SKM-1 treated with dmso at 0.1 percent for 144 hours (cell line): ENCODE measurements at regions not wholly inside any gene's neighbourhood (a gene's known extent, or its start where the extent isn't known, plus 50 kb on each side); places are given as distances from the start of the nearest gene placed in this dataset.
A peak's percentile ranks its signal among the peaks of the same experiment; 100 is the strongest.

Experiments
- DNase-seq: peaks from one replicate; lab custom pipeline; 2025; ENCODE audit not compliant: unreplicated experiment; lab: John Stamatoyannopoulos, UW

DNA sequence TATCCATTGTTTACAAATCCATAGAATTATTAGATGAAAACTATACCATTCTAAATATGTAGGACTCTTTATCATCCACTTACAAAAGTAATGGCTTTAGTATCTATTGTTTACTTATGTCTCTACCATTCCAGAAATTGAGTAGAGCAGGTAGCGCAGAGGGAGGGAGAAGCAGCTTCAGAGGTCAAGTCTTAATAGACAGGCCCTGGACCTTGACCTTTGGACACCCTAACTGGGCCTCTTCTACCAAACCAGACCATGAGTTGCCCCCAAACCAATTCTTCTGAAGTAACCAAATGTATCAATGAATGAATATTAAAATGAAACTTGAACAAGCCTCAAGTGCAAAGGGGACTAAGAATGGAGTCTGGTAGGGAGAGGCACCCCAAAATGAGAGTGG lies 124.9 kb upstream of the ANKRD55 start:
- DNase-seq: no peak

DNA sequence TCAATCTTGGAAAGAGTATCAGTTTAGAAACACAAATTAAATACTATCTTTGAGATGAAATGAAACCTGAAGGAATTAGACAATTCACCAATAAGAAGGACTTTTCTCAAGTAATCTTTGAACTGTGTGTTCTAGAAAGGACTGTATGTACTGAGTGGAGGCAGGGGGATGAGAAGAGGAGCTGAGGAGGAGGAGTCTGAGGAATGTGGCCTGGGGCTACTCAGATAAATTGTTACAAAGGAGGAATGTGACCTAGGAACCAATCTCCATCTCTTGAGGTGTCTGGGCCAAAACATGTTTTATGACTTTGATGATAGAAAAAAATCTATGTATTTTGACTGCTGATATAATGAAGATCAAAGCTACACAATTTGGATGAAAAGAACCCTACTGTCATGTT lies 124.3 kb upstream of the ANKRD55 start:
- DNase-seq: no peak

DNA sequence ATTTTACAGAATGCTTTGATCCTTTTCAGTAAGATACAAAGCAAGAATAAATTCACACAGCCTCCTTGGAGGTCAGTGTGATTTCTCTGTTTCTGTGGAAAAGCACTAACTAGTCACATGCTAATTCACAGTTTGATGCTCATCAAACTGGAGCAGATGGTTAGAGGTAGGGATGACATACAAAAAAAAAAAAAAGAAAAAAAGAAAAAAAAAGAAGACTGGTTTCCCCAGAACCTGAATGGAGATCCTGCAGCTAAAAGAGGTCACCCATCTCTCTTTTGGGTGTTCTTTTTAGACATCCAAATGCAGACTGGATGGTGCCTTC lies 123.7 kb upstream of the ANKRD55 start:
- no peak for DNase-seq

DNA sequence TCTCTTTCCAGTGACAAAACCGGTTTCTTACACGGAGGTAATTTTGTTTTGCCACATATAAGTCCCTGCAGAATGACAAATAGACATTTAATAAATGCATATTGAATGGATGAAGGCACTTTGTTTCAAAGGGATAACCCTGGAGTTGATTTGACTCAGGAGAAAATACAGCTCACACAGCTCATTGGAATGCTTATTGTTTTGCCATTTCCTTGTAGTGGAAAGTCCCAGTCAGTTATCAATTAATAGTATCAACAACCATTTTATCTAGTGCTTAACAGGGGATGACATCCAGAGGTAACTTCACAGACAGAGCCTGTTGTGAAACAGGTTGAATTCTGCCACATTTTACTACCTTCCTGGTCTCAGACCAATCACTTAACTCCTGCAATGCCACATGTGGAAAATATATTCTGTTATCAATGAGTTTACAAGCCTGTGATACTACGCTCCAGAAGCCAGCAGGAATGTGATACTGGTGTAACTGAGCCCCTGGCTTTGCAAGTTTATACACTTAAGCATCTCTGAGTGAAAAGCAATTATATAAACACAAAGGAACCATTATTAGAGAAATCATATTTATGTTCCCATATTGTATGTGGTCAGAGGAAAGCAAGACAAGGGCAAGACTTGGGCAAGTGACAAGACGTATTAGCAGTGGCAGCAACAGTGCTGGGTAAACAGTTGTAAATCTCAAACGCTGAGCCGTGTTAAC lies 123.1 kb upstream of the ANKRD55 start:
- no peak for DNase-seq

DNA sequence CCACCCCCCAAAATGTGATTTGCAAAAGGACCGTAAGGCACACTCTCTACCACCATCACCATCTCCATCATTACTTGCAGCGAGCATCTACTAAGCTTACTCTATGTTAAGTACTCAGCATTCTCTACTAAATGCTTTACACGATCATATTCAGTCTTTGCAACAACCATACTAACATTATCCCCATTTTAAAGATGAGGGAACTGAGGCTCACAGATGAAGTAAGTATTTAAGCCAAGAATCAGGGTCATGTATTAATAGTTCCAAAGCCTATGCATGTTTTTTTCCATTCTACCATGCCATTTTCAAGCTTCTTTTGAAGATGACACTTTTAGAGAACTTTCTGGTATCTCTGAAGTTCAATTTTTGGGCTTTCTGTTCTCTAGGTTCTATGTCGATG lies 121.7 kb upstream of the ANKRD55 start:
- DNase-seq: no peak

DNA sequence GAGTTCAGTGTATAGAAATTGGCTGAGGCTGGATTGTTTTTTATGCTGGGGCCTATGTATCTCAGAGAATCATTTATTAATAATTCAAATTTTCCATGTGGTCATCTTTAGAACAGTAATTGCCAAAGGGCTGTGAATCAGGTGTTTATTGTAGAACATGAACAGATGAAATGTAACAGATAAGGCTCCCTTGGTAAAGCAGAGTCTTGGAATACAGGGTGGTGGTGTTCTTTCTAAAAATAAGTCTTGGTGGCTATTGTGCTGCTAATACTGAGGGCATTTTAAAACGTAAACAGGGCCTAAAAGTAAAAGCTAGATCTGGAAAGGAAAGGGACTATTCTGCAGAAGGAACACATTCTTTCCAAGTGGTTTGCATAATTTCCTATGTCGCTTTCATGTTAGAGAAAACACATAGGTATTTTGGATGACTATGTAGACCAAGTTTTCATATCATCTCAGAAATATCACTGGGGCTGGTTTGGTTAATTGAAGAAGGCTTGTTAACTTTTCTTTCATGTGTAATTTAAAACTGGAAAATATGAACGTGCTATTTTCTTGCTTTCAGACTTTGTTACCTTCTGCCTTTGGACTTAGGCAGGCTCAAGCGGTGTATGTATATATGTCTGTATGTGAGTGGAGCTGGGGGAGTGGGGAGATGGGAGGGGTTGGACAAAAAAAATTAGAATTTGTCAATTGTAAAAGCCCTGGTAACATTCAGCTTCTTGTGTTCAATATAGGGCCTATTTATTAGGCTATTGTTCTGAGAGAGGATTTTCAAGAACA lies 119.9 kb upstream of the ANKRD55 start:
- DNase-seq: no peak

DNA sequence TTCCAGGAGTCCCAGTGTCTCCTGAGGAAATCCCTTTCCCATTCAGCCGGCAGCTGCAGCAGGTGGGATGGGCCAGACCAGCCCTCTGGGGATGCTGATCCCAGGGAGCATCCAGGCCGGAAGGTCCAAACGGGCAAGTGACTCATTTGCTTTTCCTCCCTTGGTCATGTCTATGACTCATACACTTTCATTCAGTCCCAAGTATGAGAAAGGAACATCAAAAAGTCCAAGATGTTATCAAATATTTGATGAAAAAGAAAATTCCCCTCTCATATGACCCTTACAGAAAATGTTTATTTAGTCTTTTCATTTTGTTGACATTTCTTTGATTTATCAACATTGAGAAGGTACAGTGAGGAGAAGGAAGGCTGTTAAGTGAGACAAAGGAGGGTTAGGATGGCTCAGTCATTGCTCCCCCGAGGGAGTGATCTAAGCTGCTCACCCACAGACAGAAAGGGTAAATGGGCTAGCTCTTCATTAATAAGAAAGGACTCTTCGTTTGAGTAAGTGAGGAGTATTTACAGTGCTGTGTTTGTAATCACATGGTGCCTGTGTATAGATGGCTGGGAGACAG lies 117.6 kb upstream of the ANKRD55 start:
- no peak for DNase-seq

DNA sequence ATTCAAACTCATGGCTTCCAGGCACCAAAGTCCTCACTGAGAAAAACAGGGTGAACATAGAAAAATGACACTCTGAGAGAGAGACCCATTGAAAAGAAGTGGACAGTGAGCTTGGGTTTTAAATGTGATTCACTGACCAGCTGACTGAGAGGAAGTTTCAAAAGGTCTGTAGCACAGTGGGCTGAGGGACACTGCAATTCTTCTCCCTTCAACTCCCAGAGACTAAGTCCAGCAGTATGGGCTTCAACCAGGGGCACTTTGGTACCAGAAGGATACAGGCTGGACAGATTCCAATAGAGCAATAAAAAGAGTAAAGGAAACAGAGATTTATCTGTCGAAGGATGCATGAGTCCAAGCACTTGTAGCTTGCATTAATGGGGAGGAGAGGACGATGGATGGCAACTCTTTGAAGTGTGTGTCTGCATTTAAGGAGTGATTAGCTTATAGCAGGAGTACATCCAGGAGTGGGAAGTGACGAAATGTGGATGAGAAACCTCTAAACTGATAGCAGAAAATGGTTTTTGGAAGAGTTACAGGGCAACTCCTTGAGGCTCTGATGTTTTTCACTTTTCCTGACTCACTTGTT lies 117.0 kb upstream of the ANKRD55 start:
- no peak for DNase-seq

DNA sequence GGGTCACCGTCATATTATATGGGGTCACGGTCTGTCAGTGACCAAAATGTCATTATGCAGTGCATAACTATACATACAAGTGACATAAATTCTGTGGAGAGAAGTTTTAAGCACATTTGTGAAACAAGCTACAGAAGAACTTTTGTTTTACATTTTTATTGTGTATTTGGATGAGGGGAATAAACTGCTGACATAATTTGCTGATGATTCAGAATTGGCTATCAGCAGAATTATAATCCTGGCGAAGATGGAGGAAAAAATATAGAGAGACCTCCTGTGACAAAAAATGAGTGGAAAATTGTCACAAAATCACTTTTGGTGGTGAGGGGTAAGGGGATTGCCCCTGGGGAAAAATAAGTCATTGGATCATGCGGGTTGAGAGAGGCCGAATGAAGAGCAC lies 116.3 kb upstream of the ANKRD55 start:
- no peak for DNase-seq

DNA sequence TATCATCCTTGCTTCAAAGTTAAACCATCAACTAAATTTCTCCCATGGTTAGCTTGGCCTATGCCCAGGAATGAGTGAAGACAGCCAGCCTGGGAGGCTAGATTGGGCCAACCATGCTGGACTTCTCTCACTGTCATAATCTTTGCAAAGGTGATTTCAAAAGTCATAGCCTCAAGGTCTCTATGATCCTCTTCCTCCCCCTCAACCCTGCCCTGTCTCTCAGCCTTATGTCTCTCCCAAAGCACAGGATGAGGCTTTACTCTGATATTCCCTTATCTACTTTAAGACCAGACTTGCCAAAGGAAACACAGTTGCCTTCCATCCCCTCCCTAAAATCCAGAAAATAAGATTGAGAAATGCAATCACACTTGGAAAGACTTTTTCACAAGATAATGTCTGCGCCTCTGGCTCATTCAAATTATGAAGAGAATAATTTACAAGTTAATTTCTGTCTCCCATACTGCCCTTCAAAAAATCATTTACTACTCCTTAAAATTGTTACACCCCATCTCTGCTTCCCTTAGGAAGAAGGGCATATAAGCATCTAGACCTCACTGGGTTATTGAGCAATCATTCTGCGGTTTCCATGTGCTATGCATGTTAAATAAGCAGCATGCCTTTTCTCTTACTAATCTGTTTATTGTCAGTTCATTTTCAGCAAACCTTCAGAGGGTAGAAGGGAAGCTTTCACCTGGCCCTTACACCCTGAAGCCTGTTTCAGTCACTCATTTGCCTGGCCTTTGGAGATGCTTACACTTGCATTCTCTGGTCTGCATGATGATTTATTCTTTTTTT lies 113.8 kb upstream of the ANKRD55 start:
- peak; percentile 47 for DNase-seq

DNA sequence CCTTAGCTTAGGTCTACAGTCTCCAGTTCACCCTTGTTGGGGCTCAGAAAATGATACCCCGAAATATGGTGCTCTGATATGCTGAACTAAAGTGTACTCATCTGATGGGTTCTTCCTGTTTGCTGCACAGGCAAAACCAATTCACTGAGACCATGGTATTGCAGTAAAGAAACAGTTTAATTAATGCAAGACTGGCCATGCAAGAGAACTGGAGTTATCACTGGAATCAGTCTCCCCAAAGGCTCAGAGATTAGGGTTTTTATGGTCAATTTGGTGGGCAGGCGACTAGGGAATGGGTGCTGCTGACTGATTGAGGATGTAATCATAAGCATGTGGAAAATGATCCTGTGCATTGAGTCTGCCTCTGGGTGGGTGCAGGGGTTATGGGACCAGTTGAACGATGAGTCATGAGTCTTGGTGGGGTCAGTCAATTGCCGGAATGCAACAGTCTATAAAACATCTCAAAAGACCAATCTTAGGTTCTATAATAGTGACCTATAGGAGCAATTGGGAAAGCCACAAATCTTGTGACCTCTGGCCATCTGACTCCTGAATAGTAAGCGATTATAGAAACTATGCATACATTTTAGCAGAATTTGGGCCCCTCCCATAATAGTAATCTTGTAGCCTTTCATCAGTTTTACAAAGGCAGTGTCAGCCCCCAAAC lies 113.0 kb upstream of the ANKRD55 start:
- DNase-seq: no peak

DNA sequence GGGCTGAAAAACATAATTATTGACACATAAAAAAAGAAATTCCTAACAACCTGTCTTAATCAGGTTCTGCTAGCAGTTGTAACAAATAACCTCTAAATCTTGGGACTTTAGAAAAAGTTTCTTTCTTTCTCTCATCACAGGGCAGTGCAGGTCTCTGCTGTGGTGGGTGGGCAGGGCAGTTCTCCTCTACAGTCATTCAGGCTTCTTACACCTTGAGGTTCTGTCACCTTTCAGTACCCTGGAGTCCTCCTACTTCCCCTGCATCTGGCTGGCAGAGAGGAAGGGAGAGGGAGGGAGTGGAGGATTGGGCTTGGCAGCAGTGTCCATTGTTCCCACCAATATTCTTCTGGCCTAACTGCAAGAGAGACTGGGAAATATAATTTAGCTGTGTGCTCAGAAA lies 112.2 kb upstream of the ANKRD55 start:
- no peak for DNase-seq

DNA sequence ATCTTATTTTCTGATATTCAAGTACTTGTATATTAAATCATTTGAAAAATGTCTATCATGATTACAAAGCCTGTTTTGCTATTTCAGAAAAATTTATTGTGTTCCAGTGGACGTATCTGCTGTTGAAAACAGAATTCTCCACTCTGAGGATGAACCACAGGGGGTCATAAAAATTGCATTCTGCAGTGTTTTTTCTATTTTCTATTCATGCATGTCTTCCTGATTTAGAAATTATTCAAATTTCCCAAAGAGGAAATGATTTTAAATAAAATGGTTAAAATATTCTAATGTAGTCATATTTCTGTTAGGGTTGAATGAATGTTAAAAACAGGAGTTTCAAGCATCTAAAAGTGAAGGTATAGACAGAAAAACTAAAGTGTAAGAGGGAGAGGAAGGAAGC lies 111.5 kb upstream of the ANKRD55 start:
- DNase-seq: no peak

DNA sequence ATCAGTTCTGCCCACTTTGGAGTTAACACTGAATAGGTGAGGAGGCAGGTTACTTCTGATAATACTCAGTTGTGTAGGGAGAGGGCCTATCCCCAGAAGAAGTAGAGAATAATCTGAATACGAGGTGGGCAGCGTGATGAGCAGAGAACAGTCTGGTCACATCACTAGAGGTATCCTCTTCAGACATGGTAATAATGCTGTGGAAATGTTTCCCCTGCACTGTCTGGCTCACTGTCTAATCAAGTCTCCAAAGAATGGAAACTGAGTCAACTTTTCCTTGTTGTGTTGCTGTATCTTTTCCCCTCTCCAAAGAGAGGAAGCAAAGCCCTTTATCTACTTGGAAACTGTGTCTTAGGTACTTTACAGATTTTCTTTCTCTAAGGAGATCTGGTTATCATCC lies 110.9 kb upstream of the ANKRD55 start:
- no peak for DNase-seq

DNA sequence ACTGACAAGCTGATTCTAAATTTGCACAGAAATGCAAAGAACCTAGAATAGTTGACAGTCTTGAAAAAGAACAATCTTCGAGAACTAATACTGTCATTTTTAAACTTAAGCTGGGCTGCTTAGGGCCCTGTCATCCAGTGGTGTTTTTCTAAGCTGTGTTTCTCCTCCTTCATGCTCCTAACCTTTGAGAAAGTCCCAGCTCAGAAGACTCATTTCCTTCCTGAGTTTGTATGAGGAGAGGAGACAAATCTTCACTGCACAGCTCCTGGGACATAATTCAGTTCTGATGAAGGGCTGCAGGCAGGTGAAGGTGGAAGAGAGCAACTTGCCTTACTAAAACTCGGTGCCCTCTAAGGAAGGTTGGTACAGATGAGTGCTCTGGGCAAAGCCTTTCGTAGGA lies 109.5 kb upstream of the ANKRD55 start:
- no peak for DNase-seq

DNA sequence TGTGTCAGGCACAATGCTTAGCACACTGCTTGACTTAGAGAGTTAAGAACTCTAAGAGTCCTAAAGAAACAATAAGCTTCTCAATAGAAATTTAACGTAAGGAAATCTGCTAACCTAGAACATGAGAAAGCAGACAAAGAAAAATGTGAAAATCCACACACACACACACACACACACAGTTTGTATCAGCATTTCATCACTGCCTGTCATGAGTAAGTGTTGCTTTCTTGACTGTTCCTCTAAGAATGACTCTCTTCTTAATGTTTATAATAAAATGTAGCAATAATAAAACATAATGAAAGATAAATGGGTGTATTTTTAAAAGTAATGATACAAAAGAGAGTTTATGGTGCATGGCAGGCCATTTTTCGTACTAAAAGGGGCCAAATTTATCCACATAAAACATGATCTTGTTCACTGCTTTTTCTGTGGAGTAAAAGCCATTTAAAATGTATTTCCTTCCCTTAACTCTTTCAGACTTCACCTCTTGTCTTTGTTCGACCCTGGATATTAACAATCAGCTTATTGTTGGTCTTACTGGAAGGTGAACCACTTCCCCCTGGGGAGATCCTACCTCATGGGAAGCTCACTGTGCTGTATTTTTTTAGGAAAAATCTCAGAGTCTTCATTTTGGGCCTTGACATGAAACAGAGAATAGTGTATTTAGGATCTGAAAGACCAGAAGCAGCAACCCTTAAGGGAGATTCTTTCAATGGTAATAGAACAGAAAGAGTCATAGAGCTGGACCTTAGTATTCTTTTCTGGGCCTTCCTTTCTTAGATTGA lies 107.3 kb upstream of the ANKRD55 start:
- no peak for DNase-seq

DNA sequence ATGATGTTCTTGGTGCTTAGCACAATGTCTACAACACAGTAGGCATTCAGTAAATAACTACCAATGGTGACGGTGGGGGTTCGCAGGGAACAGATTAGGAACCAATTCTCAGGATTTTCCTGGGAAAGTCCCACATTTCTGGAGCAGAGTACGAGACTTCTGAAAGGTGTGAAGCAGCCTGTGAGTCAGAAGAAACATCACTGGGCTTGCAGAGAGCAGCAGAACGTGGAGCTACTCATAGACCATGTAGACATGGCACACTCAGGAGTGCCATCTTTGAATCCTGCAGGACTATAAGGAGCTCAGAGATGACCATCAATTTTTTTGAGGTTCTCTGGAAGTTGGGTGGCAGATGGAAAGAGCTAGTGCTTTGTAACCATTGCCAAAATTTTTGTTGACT lies 106.6 kb upstream of the ANKRD55 start:
- no peak for DNase-seq

DNA sequence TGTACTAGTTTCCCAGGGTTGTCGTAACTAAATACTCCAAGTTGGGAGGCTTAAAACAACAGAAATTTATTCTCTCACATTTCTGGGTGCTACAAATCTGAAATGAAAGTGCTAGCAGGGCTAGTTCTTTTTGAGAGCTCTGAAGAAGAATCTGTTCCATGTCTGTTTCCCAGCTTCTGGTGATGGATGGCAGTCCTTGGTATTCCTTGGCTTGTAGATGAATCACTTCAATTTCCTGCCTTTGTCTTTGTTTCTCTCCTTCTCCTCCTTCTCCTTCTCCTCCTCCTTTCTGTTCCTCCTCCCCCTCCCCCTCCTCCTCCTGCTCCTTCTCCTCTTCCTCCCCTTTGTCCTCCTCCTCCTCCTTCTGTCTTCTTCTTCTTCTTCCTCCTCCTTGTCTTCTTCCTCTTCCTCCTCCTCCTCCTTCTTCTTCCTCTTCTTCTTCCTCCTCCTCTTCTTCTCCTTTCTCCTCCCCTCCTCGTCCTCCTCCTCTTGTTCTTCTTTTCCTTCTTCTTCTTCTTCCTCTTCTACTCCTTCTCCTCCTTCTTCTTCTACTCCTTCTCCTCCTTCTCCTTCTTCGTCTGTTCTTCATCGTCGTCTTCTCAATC lies 104.7 kb upstream of the ANKRD55 start:
- DNase-seq: no peak

DNA sequence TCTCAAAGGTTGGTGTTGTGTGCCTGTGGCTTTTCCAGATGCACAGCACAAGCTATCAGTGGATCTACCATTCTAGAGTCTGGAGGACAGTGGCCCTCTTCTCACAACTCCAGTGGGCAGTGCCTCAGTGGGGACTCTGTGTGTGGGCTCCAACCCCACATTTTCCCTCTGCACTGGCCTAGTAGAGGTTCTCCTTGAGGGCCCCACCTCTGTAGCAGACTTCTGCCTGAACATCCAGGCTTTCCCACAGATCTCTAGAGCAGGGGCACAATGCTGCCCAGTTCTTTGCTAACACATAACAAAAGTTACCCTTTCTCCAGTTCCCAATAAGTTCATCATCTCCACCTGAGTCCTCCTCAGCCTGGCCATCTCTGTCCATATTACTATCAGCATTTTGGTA lies 102.1 kb upstream of the ANKRD55 start:
- DNase-seq: no peak

DNA sequence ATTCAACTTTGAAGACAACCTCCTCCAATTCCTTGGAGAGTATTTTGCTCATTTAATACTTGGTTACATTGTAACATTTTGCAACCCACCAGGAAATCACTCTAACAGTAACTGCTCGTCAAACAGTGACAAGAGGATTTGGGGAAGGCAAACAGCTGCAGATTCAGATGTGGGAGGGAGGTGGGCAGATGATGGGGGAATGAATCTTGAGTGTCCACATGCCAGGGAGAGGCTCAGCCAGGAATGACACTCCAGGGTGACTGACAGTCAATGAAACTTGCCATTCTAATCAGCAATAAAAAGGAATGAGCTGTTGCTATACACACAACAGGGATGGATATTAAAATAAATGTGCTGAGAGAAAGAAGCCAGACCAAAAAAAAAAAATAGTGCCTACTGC lies 97.7 kb upstream of the ANKRD55 start:
- DNase-seq: no peak
